C4-2B (cell line): ENCODE measurements at regions not wholly inside any gene's neighbourhood (a gene's known extent, or its start where the extent isn't known, plus 50 kb on each side); places are given as distances from the start of the nearest gene placed in this dataset.

Experiments used
- ZFX ChIP-seq: fragments of 450-650 bp; IDR thresholded peaks from 2 replicates; pipeline ENCODE4 v1.6.1; 2017
- TF ChIP-seq, protein P1 (sequence below): fragments of 450-650 bp; conservative IDR thresholded peaks from 2 replicates; pipeline ENCODE4 v1.5.1; 2017; ENCODE audit warnings: mild to moderate bottlenecking

DNA sequence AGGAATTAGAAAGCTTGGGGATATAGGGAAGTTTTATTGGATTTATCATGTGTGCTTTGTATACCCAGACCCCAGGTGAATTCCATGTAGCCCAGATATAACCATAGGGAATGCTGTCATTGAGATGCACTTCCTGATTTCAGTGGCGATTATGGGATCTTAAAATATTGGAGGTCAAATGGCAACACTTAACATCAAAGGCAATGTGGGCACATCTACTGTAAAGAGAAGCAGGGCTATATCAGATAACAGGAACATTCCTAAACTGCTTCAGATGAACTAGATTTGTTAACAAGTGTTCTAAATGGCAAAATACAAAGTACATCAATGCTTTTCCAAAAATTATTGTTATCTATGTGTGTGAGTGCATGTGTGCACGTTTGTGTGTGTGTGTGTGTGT, 883.5 kb upstream of the EDIL3 start:
- TF ChIP-seq, protein P1, sequence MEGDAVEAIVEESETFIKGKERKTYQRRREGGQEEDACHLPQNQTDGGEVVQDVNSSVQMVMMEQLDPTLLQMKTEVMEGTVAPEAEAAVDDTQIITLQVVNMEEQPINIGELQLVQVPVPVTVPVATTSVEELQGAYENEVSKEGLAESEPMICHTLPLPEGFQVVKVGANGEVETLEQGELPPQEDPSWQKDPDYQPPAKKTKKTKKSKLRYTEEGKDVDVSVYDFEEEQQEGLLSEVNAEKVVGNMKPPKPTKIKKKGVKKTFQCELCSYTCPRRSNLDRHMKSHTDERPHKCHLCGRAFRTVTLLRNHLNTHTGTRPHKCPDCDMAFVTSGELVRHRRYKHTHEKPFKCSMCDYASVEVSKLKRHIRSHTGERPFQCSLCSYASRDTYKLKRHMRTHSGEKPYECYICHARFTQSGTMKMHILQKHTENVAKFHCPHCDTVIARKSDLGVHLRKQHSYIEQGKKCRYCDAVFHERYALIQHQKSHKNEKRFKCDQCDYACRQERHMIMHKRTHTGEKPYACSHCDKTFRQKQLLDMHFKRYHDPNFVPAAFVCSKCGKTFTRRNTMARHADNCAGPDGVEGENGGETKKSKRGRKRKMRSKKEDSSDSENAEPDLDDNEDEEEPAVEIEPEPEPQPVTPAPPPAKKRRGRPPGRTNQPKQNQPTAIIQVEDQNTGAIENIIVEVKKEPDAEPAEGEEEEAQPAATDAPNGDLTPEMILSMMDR = no peak
- no peak for TF ChIP-seq ZFX
